Esophagus (tissue), 2 donors: ENCODE measurements at regions not wholly inside any gene's neighbourhood (a gene's known extent, or its start where the extent isn't known, plus 50 kb on each side); places are given as distances from the start of the nearest gene placed in this dataset.

Experiments used
- H3K27ac ChIP-seq, 2 donors: one replicate each; pipeline ENCODE4 v1.5.1; 2013; ENCODE audit warnings: low read depth in 2 of 2, mild to moderate bottlenecking in 2 of 2, inconsistent platforms in 1 of 2, low read length in 1 of 2, moderate library complexity in 1 of 2
- H3K27me3 ChIP-seq, 2 donors: one replicate each; pipeline ENCODE4 v1.6.1; 2013; ENCODE audit warnings: low read length in 2 of 2, control low read depth in 1 of 2, mild to moderate bottlenecking in 1 of 2; ENCODE audit not compliant: insufficient read depth in 2 of 2, control insufficient read depth in 1 of 2
- H3K36me3 ChIP-seq, 2 donors: one replicate each; pipeline ENCODE4 v1.6.1; 2013; ENCODE audit warnings: low read length in 1 of 2; ENCODE audit not compliant: control insufficient read depth in 2 of 2, insufficient read depth in 2 of 2
- H3K4me1 ChIP-seq, 2 donors: one replicate each; pipeline ENCODE4 v1.6.1; 2013; ENCODE audit warnings: low read length in 1 of 2; ENCODE audit not compliant: control insufficient read depth in 2 of 2, insufficient read depth in 2 of 2
- H3K4me3 ChIP-seq, 2 donors: one replicate each; pipeline ENCODE4 v1.5.1; 2013; ENCODE audit warnings: low read length in 2 of 2, mild to moderate bottlenecking in 2 of 2, low read depth in 1 of 2, moderate library complexity in 1 of 2
- H3K9me3 ChIP-seq, 2 donors: one replicate each; pipeline ENCODE4 v1.6.1; 2013; ENCODE audit warnings: mild to moderate bottlenecking in 2 of 2, low read depth in 1 of 2, low read length in 1 of 2, moderate library complexity in 1 of 2; ENCODE audit not compliant: control insufficient read depth in 2 of 2, insufficient read depth in 1 of 2
- WGBS, 2 donors: extraction: QIAGEN DNeasy Blood & Tissue Kit; methylation state at CpG; one replicate each; pipeline ENCODE4 v1.1.7; 2013; 5-methylcytosine and 5-hydroxymethylcytosine counted together
- donor health status: healthy with polysubstance abuse.
- donor health status: Bipolar disorder and iron deficiency.

DNA sequence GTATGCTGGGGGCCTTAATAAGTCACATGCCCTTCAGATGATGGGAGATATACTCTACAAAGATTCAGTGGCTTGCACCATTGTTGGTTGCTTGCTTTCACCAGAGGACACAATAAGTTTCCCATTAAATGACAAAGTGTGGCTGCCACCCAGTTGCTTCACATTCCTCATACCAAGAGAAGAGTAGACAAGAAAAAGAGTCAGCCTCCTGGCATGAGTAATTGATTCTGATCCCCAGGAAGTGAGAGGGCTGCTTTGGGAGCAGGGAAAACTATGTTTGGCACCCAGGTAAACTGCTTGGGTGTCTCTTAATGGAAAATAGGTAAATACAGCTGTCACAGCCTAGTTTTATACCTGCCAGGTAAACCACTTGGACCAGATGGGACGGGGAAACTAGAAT lies 66.7 kb upstream of the IL6 start:
- Histone ChIP-seq H3K36me3 (no peaks in the 10 kb centered on the region), H3K4me1 (no peaks in the 10 kb centered on the region), H3K27ac (no peak overlapping the region), H3K4me3 (no peak overlapping the region), H3K27me3 (peaks cover 0 to 4% of the 10 kb centered on the region in 2 donors), H3K9me3 (no peaks in the 10 kb centered on the region)
- WGBS, 2 donors, result 82 to 100% methylated on average over 1 of the region's 1 CpG

DNA sequence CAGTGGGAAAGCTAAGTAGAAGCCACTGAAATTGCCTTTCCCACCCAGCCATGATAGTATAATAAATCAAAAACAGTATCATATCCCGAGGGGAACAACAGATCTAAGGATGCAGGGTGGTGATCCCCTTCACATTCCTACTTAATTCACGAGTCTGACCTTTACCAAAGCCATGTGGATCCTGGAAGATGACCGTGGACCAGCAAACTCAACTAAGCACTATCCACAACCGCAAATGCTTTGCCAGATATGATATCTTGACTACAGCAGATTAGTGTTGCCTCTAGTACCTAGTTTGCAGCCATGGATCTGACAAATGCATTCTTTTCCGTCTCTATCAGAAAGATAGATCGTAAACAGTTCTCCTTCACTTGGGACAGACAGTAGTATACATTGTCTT lies 67.3 kb upstream of the IL6 start:
- 80 to 87% methylated on average over 6 of the region's 6 CpGs for WGBS, 2 donors
- Histone ChIP-seq H3K27ac (no peak overlapping the region), H3K27me3 (peaks cover 0 to 4% of the 10 kb centered on the region in 2 donors), H3K4me1 (no peaks in the 10 kb centered on the region), H3K36me3 (no peaks in the 10 kb centered on the region), H3K4me3 (no peak overlapping the region), H3K9me3 (no peaks in the 10 kb centered on the region)

DNA sequence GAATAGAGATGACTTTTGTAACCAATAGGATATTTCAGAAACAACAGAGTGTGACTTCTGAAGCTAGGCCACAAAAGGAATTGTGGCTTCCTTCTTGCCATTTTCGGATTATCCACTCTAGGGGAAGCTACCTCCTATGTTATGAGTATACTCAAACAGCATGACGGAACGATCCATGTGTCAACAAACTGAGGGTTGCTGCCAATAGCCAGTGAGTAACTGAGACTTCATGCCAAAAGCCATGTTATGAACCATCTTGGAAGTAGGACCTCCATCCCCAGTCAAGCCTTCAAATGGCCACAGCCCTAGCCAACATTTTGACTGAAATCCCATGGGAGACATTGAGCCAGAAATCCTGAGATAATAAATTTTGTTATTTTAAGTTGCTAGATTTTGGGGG lies 69.0 kb upstream of the IL6 start:
- Histone ChIP-seq H3K4me1 (no peaks in the 10 kb centered on the region), H3K9me3 (no peaks in the 10 kb centered on the region), H3K36me3 (no peaks in the 10 kb centered on the region), H3K4me3 (no peak overlapping the region), H3K27me3 (peaks cover 0 to 4% of the 10 kb centered on the region in 2 donors), H3K27ac (no peak overlapping the region)
- WGBS, 2 donors, result 73 to 82% methylated on average over 3 of the region's 3 CpGs

DNA sequence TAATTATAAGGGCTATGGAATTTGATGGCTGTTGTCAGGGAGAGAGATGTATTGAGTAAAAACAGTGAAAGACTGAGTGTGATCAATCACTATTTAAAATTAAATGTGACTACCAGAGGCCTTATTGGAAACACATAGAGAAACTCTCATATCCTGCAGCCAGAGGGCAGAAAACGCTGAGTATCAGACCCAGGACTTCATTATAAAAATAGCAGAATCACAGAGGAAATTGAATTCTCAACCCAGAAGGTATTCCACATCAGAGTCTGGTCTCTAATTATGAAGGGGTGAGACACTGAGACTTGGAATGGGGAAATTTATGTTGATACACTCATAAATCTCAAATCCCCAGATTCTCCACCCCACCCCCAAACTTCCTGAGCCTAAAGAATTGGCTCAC lies 69.5 kb upstream of the IL6 start:
- Histone ChIP-seq H3K27me3 (peaks cover 0 to 4% of the 10 kb centered on the region in 2 donors), H3K4me1 (no peaks in the 10 kb centered on the region), H3K27ac (no peak overlapping the region), H3K4me3 (no peak overlapping the region), H3K36me3 (no peaks in the 10 kb centered on the region), H3K9me3 (no peaks in the 10 kb centered on the region)
- 55 to 86% methylated on average over 1 of the region's 1 CpG for WGBS, 2 donors

DNA sequence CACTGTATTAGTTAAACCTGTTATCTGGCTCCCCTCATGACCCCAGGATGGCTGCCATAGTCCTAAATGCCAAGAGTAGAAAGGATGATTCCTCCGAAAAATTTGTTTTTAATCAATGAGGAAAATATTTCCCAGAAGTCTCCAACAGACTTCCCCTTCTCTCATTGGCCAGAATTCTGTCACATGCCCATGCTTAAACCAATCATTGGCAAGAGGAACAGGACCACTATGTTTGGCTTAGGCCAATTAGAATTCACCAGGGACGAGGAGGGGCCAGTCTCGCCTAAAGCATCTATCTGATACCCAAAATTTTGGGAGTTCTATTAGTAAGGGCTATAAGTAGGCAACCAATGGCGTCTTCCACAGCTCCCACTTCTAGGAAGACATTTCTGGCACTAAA lies 71.2 kb upstream of the IL6 start:
- H3K27ac ChIP-seq, result no peak overlapping the region
- 92 to 95% methylated on average over 4 of the region's 4 CpGs for WGBS, 2 donors

DNA sequence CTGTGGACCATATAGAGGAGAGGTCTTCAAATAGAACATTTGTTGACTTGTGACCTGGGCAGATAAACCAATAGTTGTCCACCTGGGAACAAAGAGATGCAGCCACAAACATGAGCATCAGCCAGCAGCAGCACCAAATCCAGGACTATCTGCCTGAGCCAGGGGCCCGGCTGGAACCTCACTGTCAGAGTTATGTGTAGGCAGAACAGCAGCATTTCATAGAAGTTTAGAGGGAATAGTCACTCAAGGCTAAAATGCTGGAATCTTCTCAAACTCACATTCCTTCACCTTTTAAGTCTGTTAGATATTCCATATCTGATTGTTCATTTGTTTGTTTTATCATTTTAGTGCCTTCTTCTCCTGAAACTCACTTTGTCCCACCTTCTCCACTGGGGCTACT lies 72.2 kb upstream of the IL6 start:
- H3K4me1 ChIP-seq, result no peaks in the 10 kb centered on the region
- no peak overlapping the region for H3K27ac ChIP-seq
- H3K4me3 ChIP-seq, result no peak overlapping the region
- H3K36me3 ChIP-seq, result no peaks in the 10 kb centered on the region
- H3K27me3 ChIP-seq, result no peaks in the 10 kb centered on the region
- WGBS, 2 donors, result 83 to 91% methylated on average over 1 of the region's 1 CpG
- no peaks in the 10 kb centered on the region for H3K9me3 ChIP-seq

More for the DNA sequence above, 71.2 kb upstream of the IL6 start:
- Histone ChIP-seq H3K9me3 (no peaks in the 10 kb centered on the region), H3K36me3 (no peaks in the 10 kb centered on the region), H3K4me3 (no peak overlapping the region), H3K27me3 (no peaks in the 10 kb centered on the region), H3K4me1 (no peaks in the 10 kb centered on the region)

DNA sequence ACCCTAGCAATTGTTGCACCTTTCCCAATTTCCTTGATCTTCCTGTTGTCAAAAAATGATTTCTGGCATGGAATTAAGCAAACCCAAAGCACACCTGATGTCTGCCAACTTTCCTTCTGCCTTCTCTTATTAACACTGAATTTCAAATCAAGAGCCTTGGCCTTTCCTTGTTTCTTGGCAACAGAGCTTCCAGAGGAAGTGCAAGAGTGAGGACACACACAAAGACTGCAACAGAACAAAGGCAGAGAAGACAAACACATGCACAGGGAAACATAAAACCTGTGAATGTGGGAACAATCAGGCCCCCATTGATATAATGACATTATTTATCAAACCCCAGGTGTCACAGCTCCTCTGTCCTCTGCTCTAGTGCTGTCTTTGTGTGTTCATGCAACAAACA lies 73.0 kb upstream of the IL6 start:
- Histone ChIP-seq H3K27me3 (no peaks in the 10 kb centered on the region), H3K4me3 (no peak overlapping the region), H3K4me1 (no peaks in the 10 kb centered on the region), H3K36me3 (no peaks in the 10 kb centered on the region), H3K27ac (no peak overlapping the region), H3K9me3 (no peaks in the 10 kb centered on the region)

DNA sequence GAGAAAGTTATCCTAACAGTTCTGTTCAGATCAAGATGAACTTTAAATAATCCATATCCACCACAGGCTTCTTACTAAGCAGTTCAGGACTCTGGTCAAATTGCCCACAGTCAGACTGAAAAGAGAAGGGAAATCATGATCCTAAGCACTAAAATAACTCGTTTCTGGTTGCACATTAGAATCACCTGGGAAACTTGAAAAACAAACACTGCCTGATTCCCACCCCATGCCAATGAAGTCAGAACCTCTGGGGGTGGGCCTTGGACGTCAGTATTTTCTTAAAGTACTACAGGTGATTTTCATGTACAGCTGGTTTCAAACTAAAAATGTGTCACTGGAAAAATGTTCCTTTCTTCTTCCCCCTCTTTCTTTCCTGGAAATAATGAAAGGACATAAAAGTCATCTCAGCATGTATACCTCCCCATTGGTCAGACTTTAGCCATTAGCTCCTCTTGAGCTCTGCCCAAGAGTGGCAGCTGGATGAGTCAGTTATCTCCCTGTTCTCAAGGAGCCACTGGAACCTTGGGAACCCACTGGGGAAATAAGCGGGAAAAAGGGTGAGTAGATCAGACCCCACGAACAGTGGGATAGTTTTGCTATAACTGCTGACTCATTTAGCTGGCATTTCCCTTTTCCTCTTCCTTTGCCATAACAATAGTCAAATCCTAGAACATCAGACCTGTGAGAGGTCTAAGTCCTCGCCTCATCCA lies 75.3 kb upstream of the IL6 start:
- 56 to 58% methylated on average over 5 of the region's 5 CpGs for WGBS, 2 donors
- H3K27ac ChIP-seq, result no peak overlapping the region
- H3K4me3 ChIP-seq, result no peak overlapping the region
- H3K36me3 ChIP-seq, result no peaks in the 10 kb centered on the region
- H3K9me3 ChIP-seq, result no peaks in the 10 kb centered on the region
- H3K27me3 ChIP-seq, result no peaks in the 10 kb centered on the region
- no peaks in the 10 kb centered on the region for H3K4me1 ChIP-seq

DNA sequence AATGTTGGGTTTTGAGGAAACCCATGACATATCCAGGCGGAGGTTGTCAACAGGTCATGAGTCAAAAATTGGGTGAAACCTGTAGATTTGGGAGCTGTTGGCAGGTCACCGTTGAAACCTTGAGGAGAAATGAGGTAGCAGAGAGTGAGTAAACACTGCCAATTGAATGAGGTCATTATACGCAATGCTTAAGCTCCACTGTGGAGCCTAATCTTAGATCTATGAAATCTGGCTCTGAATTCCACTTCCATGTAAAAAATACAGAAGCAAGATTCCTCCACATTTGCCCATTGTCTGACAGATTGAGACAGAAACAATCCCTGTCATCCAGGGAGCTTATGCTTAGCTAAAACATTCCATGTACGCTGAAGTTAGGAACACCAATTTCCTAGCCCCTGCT lies 76.0 kb upstream of the IL6 start:
- Histone ChIP-seq H3K4me1 (no peaks in the 10 kb centered on the region), H3K9me3 (peaks cover 4% of the 10 kb centered on the region in 2 donors), H3K36me3 (no peaks in the 10 kb centered on the region), H3K27ac (no peak overlapping the region), H3K27me3 (no peaks in the 10 kb centered on the region), H3K4me3 (no peak overlapping the region)
- WGBS, 2 donors, result 84 to 86% methylated on average over 4 of the region's 4 CpGs

DNA sequence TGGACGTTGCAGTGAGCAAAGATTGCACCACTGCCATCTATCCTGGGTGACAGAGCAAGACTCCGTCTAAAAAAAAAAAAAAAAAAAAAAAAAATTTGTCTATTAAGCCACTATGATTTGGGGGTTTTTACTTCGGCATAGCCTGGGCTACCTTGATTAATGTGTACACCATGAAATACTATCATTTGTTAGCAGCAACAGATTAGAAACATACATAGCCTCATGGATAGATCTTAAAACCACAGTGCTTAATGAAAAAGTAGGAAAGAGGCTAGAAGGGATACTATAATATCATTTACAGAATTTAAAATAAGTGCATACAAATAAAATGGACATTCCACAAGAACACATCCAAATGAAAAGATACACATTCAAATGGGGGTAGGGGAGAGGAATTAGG lies 77.3 kb upstream of the IL6 start:
- 79 to 86% methylated on average over 3 of the region's 3 CpGs for WGBS, 2 donors
- H3K4me3 ChIP-seq, result no peak overlapping the region
- H3K4me1 ChIP-seq, result no peaks in the 10 kb centered on the region
- H3K27me3 ChIP-seq, result no peaks in the 10 kb centered on the region
- H3K36me3 ChIP-seq, result no peaks in the 10 kb centered on the region
- H3K9me3 ChIP-seq, result peaks cover 4% of the 10 kb centered on the region in 2 donors
- no peak overlapping the region for H3K27ac ChIP-seq
